HFFc6 (cell line): ENCODE measurements at regions not wholly inside any gene's neighbourhood (a gene's known extent, or its start where the extent isn't known, plus 50 kb on each side); places are given as distances from the start of the nearest gene placed in this dataset.
"Not testable (repeated sequence)": the region's sequence is repeated elsewhere in the genome, so short reads cannot be mapped to it uniquely, and the experiment has no call there.

Experiments used
- DNase-seq: peaks from one replicate; pipeline ENCODE4 v3.0.0-alpha.2; 2018
- H3K27ac Mint-ChIP-seq: 2 replicates; pipeline ENCODE4 v1.8.0; 2020; ENCODE audit warnings: mild to moderate bottlenecking, mixed read lengths
- H3K27me3 Mint-ChIP-seq: 2 replicates; pipeline ENCODE4 v1.8.0; 2021; ENCODE audit warnings: mild to moderate bottlenecking, moderate library complexity, mixed read lengths; ENCODE audit not compliant: insufficient read depth
- H3K36me3 Mint-ChIP-seq: 2 replicates; pipeline ENCODE4 v1.8.0; 2021; ENCODE audit warnings: low read depth, mixed read lengths
- H3K4me1 Mint-ChIP-seq: 2 replicates; pipeline ENCODE4 v1.8.0; 2020; ENCODE audit warnings: low read depth, mixed read lengths
- H3K4me3 Mint-ChIP-seq: 2 replicates; pipeline ENCODE4 v1.8.0; 2020; ENCODE audit warnings: mild to moderate bottlenecking, moderate library complexity, mixed read lengths
- H3K9me3 Mint-ChIP-seq: 2 replicates; pipeline ENCODE4 v1.8.0; 2020; ENCODE audit warnings: mild to moderate bottlenecking, mixed read lengths
- TF ChIP-seq, protein P1 (sequence below): fragments of 200-600 bp; sonication (generic); IDR thresholded peaks from 2 replicates; pipeline ENCODE4 v1.5.0; 2021; ENCODE audit warnings: antibody characterized with exemption, mild to moderate bottlenecking

DNA sequence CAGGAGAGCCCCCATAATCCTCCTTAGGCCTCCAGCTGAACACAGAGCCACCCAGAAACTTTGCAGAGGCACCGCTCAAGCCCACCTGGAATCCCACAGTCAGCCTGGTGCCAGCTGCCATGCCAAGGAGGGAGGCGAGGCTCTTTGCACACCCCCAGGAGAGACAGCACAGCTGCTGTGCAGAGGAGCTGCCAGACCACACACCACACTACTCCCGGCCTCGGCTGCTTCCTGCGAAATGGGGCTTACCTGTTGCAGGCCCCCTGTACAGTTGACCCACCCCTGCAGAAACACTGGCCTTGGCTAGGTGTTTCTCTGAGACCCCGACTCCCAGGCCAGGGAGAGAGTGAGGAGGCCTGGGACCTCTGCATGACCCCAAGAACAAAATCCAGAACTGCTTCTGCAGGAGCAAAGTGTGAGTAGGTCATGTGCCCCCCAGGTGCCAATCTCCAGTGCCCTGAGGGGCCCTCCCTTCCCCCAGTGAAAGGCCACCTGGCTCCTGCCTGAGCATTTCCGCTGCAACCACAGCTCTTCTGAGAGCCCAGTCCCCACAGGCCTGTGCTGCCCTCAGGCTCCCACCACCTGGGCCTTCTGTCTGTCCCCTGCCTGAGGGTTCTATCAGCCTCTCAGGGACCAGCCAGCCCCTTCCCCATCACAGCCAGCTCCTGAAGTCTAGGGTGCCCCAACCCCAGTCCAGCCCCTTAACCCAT, 580.4 kb downstream of the UQCRFS1 start:
- TF ChIP-seq, protein P1, sequence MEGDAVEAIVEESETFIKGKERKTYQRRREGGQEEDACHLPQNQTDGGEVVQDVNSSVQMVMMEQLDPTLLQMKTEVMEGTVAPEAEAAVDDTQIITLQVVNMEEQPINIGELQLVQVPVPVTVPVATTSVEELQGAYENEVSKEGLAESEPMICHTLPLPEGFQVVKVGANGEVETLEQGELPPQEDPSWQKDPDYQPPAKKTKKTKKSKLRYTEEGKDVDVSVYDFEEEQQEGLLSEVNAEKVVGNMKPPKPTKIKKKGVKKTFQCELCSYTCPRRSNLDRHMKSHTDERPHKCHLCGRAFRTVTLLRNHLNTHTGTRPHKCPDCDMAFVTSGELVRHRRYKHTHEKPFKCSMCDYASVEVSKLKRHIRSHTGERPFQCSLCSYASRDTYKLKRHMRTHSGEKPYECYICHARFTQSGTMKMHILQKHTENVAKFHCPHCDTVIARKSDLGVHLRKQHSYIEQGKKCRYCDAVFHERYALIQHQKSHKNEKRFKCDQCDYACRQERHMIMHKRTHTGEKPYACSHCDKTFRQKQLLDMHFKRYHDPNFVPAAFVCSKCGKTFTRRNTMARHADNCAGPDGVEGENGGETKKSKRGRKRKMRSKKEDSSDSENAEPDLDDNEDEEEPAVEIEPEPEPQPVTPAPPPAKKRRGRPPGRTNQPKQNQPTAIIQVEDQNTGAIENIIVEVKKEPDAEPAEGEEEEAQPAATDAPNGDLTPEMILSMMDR = no peak
- no peak overlapping the region for H3K4me3 Mint-ChIP-seq
- H3K4me1 Mint-ChIP-seq = no peaks in the 10 kb centered on the region
- H3K9me3 Mint-ChIP-seq = peaks cover 35% of the 10 kb centered on the region
- no peak overlapping the region for H3K27ac Mint-ChIP-seq
- DNase-seq = no peak
- no peaks in the 10 kb centered on the region for H3K36me3 Mint-ChIP-seq
- H3K27me3 Mint-ChIP-seq = no peaks in the 10 kb centered on the region; the same call in 1 of the 2 replicates

DNA sequence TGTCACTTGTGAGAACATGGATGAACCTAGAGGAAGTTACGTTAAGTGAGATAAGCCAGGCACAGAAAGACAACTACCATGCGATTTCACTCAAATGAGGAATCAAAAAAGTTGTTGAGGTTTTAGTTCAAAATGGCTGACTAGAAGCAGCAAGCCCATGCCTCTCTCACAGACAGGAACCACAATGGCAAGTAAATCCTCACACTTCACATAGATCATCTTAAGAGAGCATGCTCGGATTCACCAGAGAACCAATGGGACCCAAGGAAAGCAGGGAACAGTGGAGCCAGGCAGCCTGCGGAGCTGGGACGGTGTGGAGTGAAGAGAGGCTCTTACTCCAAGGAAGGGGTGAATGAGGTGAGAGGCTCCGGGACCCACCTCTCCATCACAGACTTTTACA, 581.0 kb downstream of the UQCRFS1 start:
- Mint-ChIP-seq H3K9me3 (peaks cover 32% of the 10 kb centered on the region), H3K4me1 (no peaks in the 10 kb centered on the region), H3K27me3 (no peaks in the 10 kb centered on the region; the same call in 1 of the 2 replicates), H3K36me3 (no peaks in the 10 kb centered on the region), H3K27ac (no peak overlapping the region), H3K4me3 (no peak overlapping the region)
- no peak for DNase-seq
- TF ChIP-seq, protein P1 = no peak

DNA sequence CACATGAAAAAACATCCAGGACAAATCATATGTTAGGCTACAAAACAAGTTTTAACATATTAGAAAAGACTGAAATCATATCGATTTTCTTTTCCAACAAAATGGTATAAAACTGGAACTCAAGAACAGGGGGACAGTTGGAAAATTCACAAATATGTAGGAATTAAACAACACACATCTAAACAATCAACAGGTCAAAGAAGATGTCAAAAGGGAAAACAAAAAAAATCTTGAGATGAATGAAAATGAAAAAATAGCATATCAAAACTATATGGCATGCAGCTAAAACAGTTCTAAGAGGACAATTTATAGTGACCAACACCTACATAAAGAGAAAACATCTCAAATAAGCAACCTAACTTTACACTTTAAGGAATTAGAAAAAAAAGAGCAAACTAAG, 585.3 kb downstream of the UQCRFS1 start:
- Mint-ChIP-seq H3K4me1 (no peaks in the 10 kb centered on the region), H3K9me3 (peaks cover 52% of the 10 kb centered on the region), H3K27ac (no peak overlapping the region), H3K36me3 (no peaks in the 10 kb centered on the region), H3K4me3 (no peak overlapping the region), H3K27me3 (no peaks in the 10 kb centered on the region; the same call in 1 of the 2 replicates)
- TF ChIP-seq, protein P1 = no peak
- DNase-seq = no peak

DNA sequence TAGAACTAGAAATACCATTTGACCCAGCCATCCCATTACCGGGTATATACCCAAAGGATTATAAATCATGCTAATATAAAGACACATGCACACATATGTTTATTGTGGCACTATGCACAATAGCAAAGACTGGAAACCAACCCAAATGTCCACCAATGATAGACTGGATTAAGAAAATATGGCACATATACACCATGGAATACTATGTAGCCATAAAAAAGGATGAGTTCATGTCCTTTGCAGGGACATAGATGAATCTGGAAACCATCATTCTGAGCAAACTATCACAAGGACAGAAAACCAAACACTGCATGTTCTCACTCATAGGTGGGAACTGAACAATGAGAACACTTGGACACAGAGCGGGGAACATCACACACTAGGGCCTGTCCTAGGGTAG, 586.5 kb downstream of the UQCRFS1 start:
- H3K4me1 Mint-ChIP-seq, DNase-seq, H3K27ac Mint-ChIP-seq, H3K36me3 Mint-ChIP-seq, H3K27me3 Mint-ChIP-seq, H3K4me3 Mint-ChIP-seq: not testable (repeated sequence)
- peaks cover 60% of the 10 kb centered on the region for H3K9me3 Mint-ChIP-seq

DNA sequence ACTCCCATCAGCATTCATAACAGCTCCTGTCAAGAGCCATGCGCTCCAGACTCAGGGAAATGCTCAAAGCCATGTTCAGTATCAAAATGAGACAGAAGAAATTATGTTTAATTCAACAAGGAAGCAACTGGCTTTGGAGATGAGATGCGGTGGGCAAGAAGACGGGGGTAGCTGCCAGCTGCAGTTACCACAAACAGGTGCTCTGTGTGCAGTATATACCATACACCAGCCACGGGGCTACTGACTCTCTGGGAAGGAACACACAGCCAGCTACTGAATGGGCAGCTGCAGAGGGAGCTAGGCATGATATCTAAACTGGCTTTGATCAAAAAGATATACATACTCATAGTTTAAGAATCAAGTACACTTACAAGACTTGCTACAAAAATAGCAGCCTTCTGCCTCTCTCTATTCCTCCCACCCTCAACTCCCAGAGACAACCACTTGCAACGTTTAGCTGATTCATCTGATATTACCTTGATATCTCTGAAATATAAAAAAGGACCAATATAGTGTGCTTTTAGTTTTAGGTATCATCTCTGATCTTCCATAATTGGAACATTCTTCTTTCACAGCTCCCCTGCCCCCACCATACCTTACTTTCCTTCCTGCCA, 593.0 kb downstream of the UQCRFS1 start:
- Mint-ChIP-seq H3K4me3 (no peak overlapping the region), H3K9me3 (peaks cover 61% of the 10 kb centered on the region), H3K27ac (no peak overlapping the region), H3K36me3 (no peaks in the 10 kb centered on the region), H3K27me3 (peaks cover 2% of the 10 kb centered on the region; the same call in 1 of the 2 replicates), H3K4me1 (no peaks in the 10 kb centered on the region)
- DNase-seq = no peak
- TF ChIP-seq, protein P1 = no peak

DNA sequence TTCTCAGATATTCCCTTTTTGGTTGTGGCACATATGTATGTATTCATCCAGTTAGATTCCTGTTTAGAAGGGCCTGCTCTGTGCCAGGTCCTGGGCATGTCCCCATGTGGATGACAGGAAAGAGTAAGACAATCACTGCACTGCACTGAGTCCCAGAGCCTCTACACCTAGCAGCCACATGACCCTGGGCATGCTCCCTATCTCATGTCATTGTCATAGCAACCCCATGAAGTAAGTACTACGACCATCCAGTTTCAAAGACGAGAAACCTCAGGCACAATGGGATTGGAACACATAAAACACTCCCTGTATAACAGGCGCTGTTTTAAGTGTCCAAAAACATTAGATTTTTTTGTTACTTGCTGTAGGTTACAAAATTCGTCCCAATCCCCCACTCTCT, 594.4 kb downstream of the UQCRFS1 start:
- H3K36me3 Mint-ChIP-seq = no peaks in the 10 kb centered on the region
- peaks cover 60% of the 10 kb centered on the region for H3K9me3 Mint-ChIP-seq
- H3K4me1 Mint-ChIP-seq = no peaks in the 10 kb centered on the region
- H3K27ac Mint-ChIP-seq = no peak overlapping the region
- TF ChIP-seq, protein P1 = no peak
- peaks cover 2% of the 10 kb centered on the region; the same call in 1 of the 2 replicates for H3K27me3 Mint-ChIP-seq
- H3K4me3 Mint-ChIP-seq = no peak overlapping the region
- no peak for DNase-seq
